ENCODE measurements at regions not wholly inside any gene's neighbourhood (a gene's known extent, or its start where the extent isn't known, plus 50 kb on each side); places are given as distances from the start of the nearest gene placed in this dataset.

DNA sequence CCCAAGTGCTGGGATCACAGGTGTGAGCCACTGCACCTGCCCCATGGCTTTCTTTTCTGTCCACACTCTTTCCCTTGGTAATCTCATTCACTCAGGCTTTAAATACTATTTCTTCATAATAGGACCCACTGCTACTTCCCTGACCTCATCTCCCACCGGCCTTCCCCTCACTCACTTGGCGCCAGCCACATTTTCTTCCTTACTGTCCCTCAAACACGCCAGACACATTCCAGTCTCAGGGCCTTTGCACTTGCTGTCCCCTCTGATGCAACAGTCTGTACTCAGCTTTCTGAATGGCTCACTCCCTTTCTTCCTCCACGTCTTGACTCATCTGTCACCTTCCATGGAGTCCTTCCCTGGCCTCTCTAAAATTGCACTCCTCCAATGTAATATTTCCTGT lies 111.1 kb upstream of the MVB12B start:
- 89% methylated on average over 4 of the region's 4 CpGs for WGBS
- Histone ChIP-seq H3K27ac (no peak overlapping the region), H3K4me1 (no peaks in the 10 kb centered on the region), H3K36me3 (no peaks in the 10 kb centered on the region), H3K9me3 (peaks cover 11% of the 10 kb centered on the region), H3K4me3 (no peak overlapping the region), H3K27me3 (peaks cover 24% of the 10 kb centered on the region)
- TF ChIP-seq EP300 (IDR thresholded peaks at IDR 0.05) (no peak), POLR2A (IDR thresholded peaks at IDR 0.05) (no peak), POLR2AphosphoS5 (IDR thresholded peaks at IDR 0.05) (no peak)
- TF ChIP-seq, protein P1, sequence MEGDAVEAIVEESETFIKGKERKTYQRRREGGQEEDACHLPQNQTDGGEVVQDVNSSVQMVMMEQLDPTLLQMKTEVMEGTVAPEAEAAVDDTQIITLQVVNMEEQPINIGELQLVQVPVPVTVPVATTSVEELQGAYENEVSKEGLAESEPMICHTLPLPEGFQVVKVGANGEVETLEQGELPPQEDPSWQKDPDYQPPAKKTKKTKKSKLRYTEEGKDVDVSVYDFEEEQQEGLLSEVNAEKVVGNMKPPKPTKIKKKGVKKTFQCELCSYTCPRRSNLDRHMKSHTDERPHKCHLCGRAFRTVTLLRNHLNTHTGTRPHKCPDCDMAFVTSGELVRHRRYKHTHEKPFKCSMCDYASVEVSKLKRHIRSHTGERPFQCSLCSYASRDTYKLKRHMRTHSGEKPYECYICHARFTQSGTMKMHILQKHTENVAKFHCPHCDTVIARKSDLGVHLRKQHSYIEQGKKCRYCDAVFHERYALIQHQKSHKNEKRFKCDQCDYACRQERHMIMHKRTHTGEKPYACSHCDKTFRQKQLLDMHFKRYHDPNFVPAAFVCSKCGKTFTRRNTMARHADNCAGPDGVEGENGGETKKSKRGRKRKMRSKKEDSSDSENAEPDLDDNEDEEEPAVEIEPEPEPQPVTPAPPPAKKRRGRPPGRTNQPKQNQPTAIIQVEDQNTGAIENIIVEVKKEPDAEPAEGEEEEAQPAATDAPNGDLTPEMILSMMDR (IDR thresholded peaks at IDR 0.05), result no peak
- peak in 1 of 2 donors; percentile 45 for DNase-seq (ENCODE audit: low spot score in 2 of 2)

DNA sequence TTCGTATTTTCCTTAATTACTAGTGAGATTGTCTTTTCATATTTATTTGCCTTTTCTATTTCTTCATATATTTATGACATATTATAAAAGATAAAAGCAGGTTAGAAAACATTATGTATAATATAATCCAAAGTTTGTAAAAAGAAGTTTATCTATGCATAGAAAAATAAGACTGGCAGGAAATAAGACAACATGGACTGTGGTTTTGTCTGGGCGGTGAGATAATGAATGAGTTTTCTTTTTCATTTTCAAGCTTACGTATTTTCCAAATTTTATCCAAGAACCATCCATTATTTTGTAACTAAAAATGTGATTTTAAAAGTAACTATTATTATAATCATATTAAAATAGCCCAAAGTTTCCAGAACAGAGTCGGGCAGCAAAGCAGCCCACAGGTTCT lies 109.8 kb upstream of the MVB12B start:
- H3K36me3 ChIP-seq, result no peaks in the 10 kb centered on the region
- no peaks in the 10 kb centered on the region for H3K4me1 ChIP-seq
- 64% methylated on average over 4 of the region's 4 CpGs for WGBS
- TF ChIP-seq EP300 (IDR thresholded peaks at IDR 0.05) (no peak), POLR2A (IDR thresholded peaks at IDR 0.05) (no peak), POLR2AphosphoS5 (IDR thresholded peaks at IDR 0.05) (no peak)
- TF ChIP-seq, protein P1 (IDR thresholded peaks at IDR 0.05), result no peak
- H3K4me3 ChIP-seq, result no peak overlapping the region
- no peak for DNase-seq (ENCODE audit: low spot score in 2 of 2)
- peaks cover 11% of the 10 kb centered on the region for H3K9me3 ChIP-seq
- peaks cover 36% of the 10 kb centered on the region for H3K27me3 ChIP-seq
- H3K27ac ChIP-seq, result no peak overlapping the region

DNA sequence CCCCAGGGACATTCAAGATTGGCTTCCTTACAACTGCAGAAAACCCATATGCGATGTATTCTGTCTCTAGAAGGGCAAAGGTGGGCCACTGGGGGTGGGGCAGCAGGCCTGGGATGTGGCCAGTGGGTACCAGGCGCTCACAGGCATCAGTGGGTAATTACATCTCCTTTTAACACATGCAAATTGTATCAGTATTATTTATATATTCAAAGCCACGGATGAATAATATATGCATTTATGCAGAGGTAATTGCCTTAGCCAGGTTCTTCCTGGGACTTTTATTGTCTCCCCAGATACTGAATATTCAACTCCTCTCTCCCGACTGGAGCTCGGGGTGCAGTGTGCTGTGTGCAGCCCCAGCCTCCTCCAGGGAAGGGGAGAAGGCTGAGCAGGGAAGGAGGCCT lies 109.4 kb upstream of the MVB12B start:
- WGBS, result 58% methylated on average over 5 of the region's 5 CpGs
- Histone ChIP-seq H3K9me3 (peaks cover 11% of the 10 kb centered on the region), H3K36me3 (no peaks in the 10 kb centered on the region), H3K4me3 (no peak overlapping the region), H3K27me3 (peaks cover 41% of the 10 kb centered on the region), H3K27ac (no peak overlapping the region), H3K4me1 (no peaks in the 10 kb centered on the region)
- TF ChIP-seq, protein P1 (IDR thresholded peaks at IDR 0.05), result no peak
- TF ChIP-seq POLR2AphosphoS5 (IDR thresholded peaks at IDR 0.05), result no peak
- no peak for TF ChIP-seq POLR2A (IDR thresholded peaks at IDR 0.05)
- TF ChIP-seq EP300 (IDR thresholded peaks at IDR 0.05), result no peak
- no peak for DNase-seq (ENCODE audit: low spot score in 2 of 2)

DNA sequence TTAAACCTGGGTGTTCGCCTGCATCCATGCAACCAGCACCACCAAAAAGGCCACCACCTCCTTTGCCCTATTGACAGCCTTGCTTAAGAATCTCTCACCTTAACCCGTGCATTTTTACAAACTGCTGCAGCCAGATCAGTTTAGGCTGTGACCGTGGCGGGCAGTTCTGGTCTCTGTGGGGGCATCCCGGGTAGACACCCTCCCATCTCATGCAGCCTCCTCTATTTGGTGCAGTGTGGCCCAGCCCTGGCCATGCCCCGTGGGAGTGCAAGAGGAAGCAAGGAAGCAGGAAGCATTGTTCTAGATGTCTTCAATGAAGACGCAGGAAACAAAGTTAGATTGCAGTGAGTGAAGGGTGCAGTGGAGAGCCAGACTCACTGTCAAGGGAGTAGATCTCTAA lies 108.8 kb upstream of the MVB12B start:
- H3K27me3 ChIP-seq, result peaks cover 46% of the 10 kb centered on the region
- peaks cover 4% of the 10 kb centered on the region for H3K4me1 ChIP-seq
- H3K4me3 ChIP-seq, result no peak overlapping the region
- peaks cover 11% of the 10 kb centered on the region for H3K9me3 ChIP-seq
- no peak for DNase-seq (ENCODE audit: low spot score in 2 of 2)
- no peak overlapping the region for H3K27ac ChIP-seq
- WGBS, result 89% methylated on average over 7 of the region's 7 CpGs
- TF ChIP-seq POLR2AphosphoS5 (IDR thresholded peaks at IDR 0.05) (no peak), POLR2A (IDR thresholded peaks at IDR 0.05) (no peak), EP300 (IDR thresholded peaks at IDR 0.05) (no peak)
- TF ChIP-seq, protein P1 (IDR thresholded peaks at IDR 0.05), result no peak
- H3K36me3 ChIP-seq, result no peaks in the 10 kb centered on the region

DNA sequence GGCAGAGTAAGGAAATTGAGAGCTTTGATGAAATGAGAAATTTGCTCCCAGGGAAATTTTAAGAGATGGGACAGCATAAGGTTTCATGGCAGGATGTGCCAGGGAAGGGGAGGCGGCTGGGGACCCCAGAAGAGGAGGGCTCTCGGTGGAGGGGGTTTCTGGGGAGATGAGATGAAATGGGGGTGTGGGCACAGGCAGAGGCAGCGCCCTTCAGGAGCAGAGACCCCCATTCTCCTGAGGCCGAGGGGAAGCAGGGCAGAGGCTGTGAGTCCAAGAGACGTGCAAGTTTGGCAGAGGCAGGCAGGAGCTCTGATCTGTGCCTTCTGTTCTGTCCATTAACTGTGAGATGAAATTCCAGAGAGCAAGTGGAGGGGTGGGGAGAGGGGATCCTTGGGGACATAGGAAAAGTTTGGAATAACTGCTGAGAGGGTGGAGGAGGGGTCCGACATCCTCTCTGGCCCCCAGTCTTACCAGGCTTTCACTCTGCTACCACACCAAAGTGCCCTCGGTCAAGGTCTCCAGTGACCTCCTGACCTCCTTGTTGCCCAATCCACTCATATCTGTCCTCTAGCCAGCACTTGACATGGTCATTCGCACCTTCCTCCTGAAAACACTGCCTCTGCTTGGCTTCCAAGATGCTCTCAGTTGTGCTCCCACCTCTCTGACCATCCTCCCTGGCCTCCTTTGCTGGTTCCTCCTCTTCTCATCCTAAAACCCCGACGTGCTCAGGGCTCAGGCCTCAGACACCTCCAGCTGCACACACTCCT lies 108.1 kb upstream of the MVB12B start:
- 81% methylated on average over 10 of the region's 10 CpGs for WGBS
- H3K9me3 ChIP-seq, result peaks cover 5% of the 10 kb centered on the region
- TF ChIP-seq, protein P1 (IDR thresholded peaks at IDR 0.05), result no peak
- TF ChIP-seq POLR2AphosphoS5 (IDR thresholded peaks at IDR 0.05) (no peak), EP300 (IDR thresholded peaks at IDR 0.05) (no peak), POLR2A (IDR thresholded peaks at IDR 0.05) (no peak)
- H3K4me3 ChIP-seq, result no peak overlapping the region
- no peak overlapping the region for H3K27ac ChIP-seq
- peaks cover 54% of the 10 kb centered on the region for H3K27me3 ChIP-seq
- DNase-seq (ENCODE audit: low spot score in 2 of 2), result no peak
- no peaks in the 10 kb centered on the region for H3K36me3 ChIP-seq
- H3K4me1 ChIP-seq, result peaks cover 4% of the 10 kb centered on the region

All from suprapubic skin (tissue), 4 donors.